T-cell (primary cell): ENCODE measurements at regions not wholly inside any gene's neighbourhood (a gene's known extent, or its start where the extent isn't known, plus 50 kb on each side); places are given as distances from the start of the nearest gene placed in this dataset.

Source experiments
- ATAC-seq, 4 experiments: fragments of 200-7000 bp in 3 of 4; fragments of 150-1000 bp in 1 of 4; cut with Tn5 transposase; replicated peaks in 1 of 4; 1 replicate in 3 of 4; 2 replicates in 1 of 4; pipeline ENCODE4 v1.10.0; 2021; ENCODE audit warnings: moderate library complexity in 3 of 4, mild to moderate bottlenecking in 2 of 4, moderate number of reproducible peaks in 1 of 4
- CTCF ChIA-PET, 2 donors: fragments of 300-600 bp; sonication (Branson Sonifier 250); formaldehyde crosslinking; loops; one replicate each; lab custom pipeline; 2022; ENCODE audit warnings: antibody characterized with exemption in 2 of 2; lab: Charles Lee
- POLR2A ChIA-PET, 2 donors: fragments of 300-600 bp; sonication (Branson Sonifier 250); formaldehyde crosslinking; loops; one replicate each; lab custom pipeline; 2022; ENCODE audit warnings: antibody characterized with exemption in 2 of 2; lab: Charles Lee
- DNase-seq, 35 experiments: peaks; one replicate each; pipeline versions ENCODE4 v3.0.0 to v3.0.0-alpha.2; 2013 to 2023
- H3K27ac ChIP-seq: one replicate; pipeline ENCODE4 v1.5.1; 2013; ENCODE audit warnings: low read length
- H3K27me3 ChIP-seq, 2 experiments: replicated peaks in 1 of 2; 1 replicate in 1 of 2; 2 replicates in 1 of 2; pipeline versions ENCODE4 v1.6.1 to v1.7.0; 2013; ENCODE audit warnings: low read length in 1 of 2, mixed read lengths in 1 of 2; ENCODE audit not compliant: control insufficient read depth in 2 of 2, insufficient read depth in 2 of 2; ENCODE audit errors: extremely low read depth in 1 of 2
- H3K36me3 ChIP-seq, 2 donors: 1 replicate in 1 of 2; 2 replicates in 1 of 2; pipeline versions ENCODE4 v1.6.1 to v1.7.0; 2013; ENCODE audit warnings: low read length in 1 of 2; ENCODE audit not compliant: control insufficient read depth in 2 of 2, insufficient read depth in 1 of 2; ENCODE audit errors: extremely low read depth in 1 of 2
- H3K4me1 ChIP-seq, 2 experiments: 1 replicate in 1 of 2; 2 replicates in 1 of 2; pipeline versions ENCODE4 v1.6.1 to v1.7.0; 2013; ENCODE audit warnings: low read length in 2 of 2, mixed read lengths in 1 of 2; ENCODE audit not compliant: insufficient read depth in 2 of 2, control insufficient read depth in 1 of 2; ENCODE audit errors: extremely low read depth in 1 of 2
- H3K4me3 ChIP-seq, 2 donors: 1 replicate in 1 of 2; 2 replicates in 1 of 2; pipeline versions ENCODE4 v1.5.1 to v1.7.0; 2013; ENCODE audit warnings: mild to moderate bottlenecking in 2 of 2, low read length in 1 of 2, moderate library complexity in 1 of 2; ENCODE audit not compliant: control insufficient read depth in 1 of 2; ENCODE audit errors: extremely low read depth in 1 of 2
- H3K9me3 ChIP-seq: 2 replicates; pipeline ENCODE4 v1.7.0; 2013
- H3K27ac Mint-ChIP-seq, 2 donors: one replicate each; pipeline ENCODE4 v1.8.0; 2020 to 2021; ENCODE audit warnings: mild to moderate bottlenecking in 2 of 2, mixed read lengths in 2 of 2
- H3K27me3 Mint-ChIP-seq, 2 donors: one replicate each; pipeline ENCODE4 v1.8.0; 2021 to 2022; ENCODE audit warnings: mixed read lengths in 2 of 2
- H3K36me3 Mint-ChIP-seq: one replicate; pipeline ENCODE4 v1.8.0; 2021; ENCODE audit warnings: mixed read lengths
- H3K4me1 Mint-ChIP-seq, 3 donors: one replicate each; pipeline ENCODE4 v1.8.0; 2020 to 2022; ENCODE audit warnings: mixed read lengths in 3 of 3, mild to moderate bottlenecking in 1 of 3
- H3K4me3 Mint-ChIP-seq, 3 donors: one replicate each; pipeline ENCODE4 v1.8.0; 2020 to 2022; ENCODE audit warnings: mild to moderate bottlenecking in 3 of 3, mixed read lengths in 3 of 3, moderate library complexity in 3 of 3
- H3K9me3 Mint-ChIP-seq, 3 donors: one replicate each; pipeline ENCODE4 v1.8.0; 2020 to 2022; ENCODE audit warnings: mixed read lengths in 3 of 3
- WGBS: methylation state at CpG from one replicate; pipeline ENCODE4 v1.1.5; 2013; ENCODE audit warnings: missing lambda C conversion rate; ENCODE audit not compliant: insufficient coverage; 5-methylcytosine and 5-hydroxymethylcytosine counted together

GRCh38 chr10:108208732-108209131, 1044.2 kb upstream of the SORCS1 start:
- ChIA-PET POLR2A (no interaction called here), CTCF (no interaction called here)
- Mint-ChIP-seq H3K27me3 (no peaks in the 10 kb centered on the region), H3K4me1 (no peaks in the 10 kb centered on the region), H3K27ac (no peak overlapping the region), H3K4me3 (no peak overlapping the region), H3K9me3 (peaks cover 22 to 26% (median 23%) of the 10 kb centered on the region in 3 donors), H3K36me3 (no peaks in the 10 kb centered on the region)
- Histone ChIP-seq H3K9me3 (no peaks in the 10 kb centered on the region), H3K4me3 (no peak overlapping the region), H3K4me1 (no peaks in the 10 kb centered on the region), H3K27me3 (no peaks in the 10 kb centered on the region), H3K27ac (no peak overlapping the region), H3K36me3 (no peaks in the 10 kb centered on the region)
- ATAC-seq (no peak), DNase-seq (no peak)
- WGBS, result no CpG with 5 or more reads among the region's 2 CpGs

GRCh38 chr10:108208038-108208437, 1043.5 kb upstream of the SORCS1 start:
- ChIA-PET POLR2A (no interaction called here), CTCF (no interaction called here)
- Histone ChIP-seq H3K9me3 (no peaks in the 10 kb centered on the region), H3K36me3 (no peaks in the 10 kb centered on the region), H3K4me3 (no peak overlapping the region), H3K27ac (no peak overlapping the region), H3K4me1 (no peaks in the 10 kb centered on the region), H3K27me3 (no peaks in the 10 kb centered on the region)
- Mint-ChIP-seq H3K9me3 (peaks cover 18 to 20% (median 19%) of the 10 kb centered on the region in 3 donors), H3K27me3 (no peaks in the 10 kb centered on the region), H3K4me3 (no peak overlapping the region), H3K36me3 (no peaks in the 10 kb centered on the region), H3K27ac (no peak overlapping the region), H3K4me1 (no peaks in the 10 kb centered on the region)
- ATAC-seq, result no peak
- no CpG with 5 or more reads among the region's 3 CpGs for WGBS
- DNase-seq, result no peak

GRCh38 chr10:108204528-108205305, 1040.2 kb upstream of the SORCS1 start:
- H3K4me3 ChIP-seq, result no peak overlapping the region
- WGBS, result 60% methylated on average over 2 of the region's 8 CpGs
- POLR2A ChIA-PET, result interaction anchor here (0.5 to 0.6 kb wide), 2 partner anchors 168 to 799 kb away, joined by 3 read pairs; no protein-coding TSS in a partner anchor
- Mint-ChIP-seq H3K4me3 (no peak overlapping the region), H3K9me3 (peaks cover 7 to 19% (median 15%) of the 10 kb centered on the region in 3 donors), H3K4me1 (no peaks in the 10 kb centered on the region), H3K36me3 (no peaks in the 10 kb centered on the region), H3K27me3 (no peaks in the 10 kb centered on the region), H3K27ac (no peak overlapping the region)
- DNase-seq (no peak), ATAC-seq (no peak)
- H3K4me1 ChIP-seq, result no peaks in the 10 kb centered on the region
- no peaks in the 10 kb centered on the region for H3K27me3 ChIP-seq
- CTCF ChIA-PET, result no interaction called here
- H3K9me3 ChIP-seq, result no peaks in the 10 kb centered on the region
- H3K36me3 ChIP-seq, result no peaks in the 10 kb centered on the region
- H3K27ac ChIP-seq, result no peak overlapping the region

- H3K27ac ChIP-seq, result no peak overlapping the region
- H3K36me3 ChIP-seq, result no peaks in the 10 kb centered on the region
- no peaks in the 10 kb centered on the region for H3K4me1 ChIP-seq
- ATAC-seq (no peak), DNase-seq (no peak)
- peaks cover 3 to 18% (median 15%) of the 10 kb centered on the region in 3 donors for H3K9me3 Mint-ChIP-seq
- H3K27me3 Mint-ChIP-seq, result no peaks in the 10 kb centered on the region
- no peaks in the 10 kb centered on the region for H3K36me3 Mint-ChIP-seq
- 82% methylated on average over 2 of the region's 3 CpGs for WGBS
- CTCF ChIA-PET, result no interaction called here
- no peaks in the 10 kb centered on the region for H3K27me3 ChIP-seq
- H3K27ac Mint-ChIP-seq, result no peak overlapping the region
- no peak overlapping the region for H3K4me3 ChIP-seq
- H3K4me3 Mint-ChIP-seq, result no peak overlapping the region
- no peaks in the 10 kb centered on the region for H3K9me3 ChIP-seq
- POLR2A ChIA-PET, result interaction anchor here (0.5 to 0.6 kb wide), 2 partner anchors 167 to 798 kb away, joined by 3 read pairs; no protein-coding TSS in a partner anchor
- H3K4me1 Mint-ChIP-seq, result no peaks in the 10 kb centered on the region
These were observed 1039.5 kb upstream of the SORCS1 start for GRCh38 chr10:108203905-108204527.

GRCh38 chr10:108187408-108188012, 1023.0 kb upstream of the SORCS1 start:
- H3K4me3 ChIP-seq, result no peak overlapping the region
- H3K4me1 Mint-ChIP-seq, result no peaks in the 10 kb centered on the region
- ChIA-PET CTCF (no interaction called here), POLR2A (interaction anchor here in 1 of 2 donors (0.6 kb wide), 1 partner anchor 1508 kb away, joined by 3 read pairs; no protein-coding TSS in a partner anchor)
- no peaks in the 10 kb centered on the region for H3K4me1 ChIP-seq
- H3K27ac ChIP-seq, result no peak overlapping the region
- H3K36me3 ChIP-seq, result no peaks in the 10 kb centered on the region
- H3K36me3 Mint-ChIP-seq, result no peaks in the 10 kb centered on the region
- no peak overlapping the region for H3K27ac Mint-ChIP-seq
- no peak for ATAC-seq
- no peaks in the 10 kb centered on the region for H3K9me3 ChIP-seq
- H3K27me3 ChIP-seq, result no peaks in the 10 kb centered on the region
- no peaks in the 10 kb centered on the region for H3K27me3 Mint-ChIP-seq
- no CpG with 5 or more reads among the region's 3 CpGs for WGBS
- no peak overlapping the region for H3K4me3 Mint-ChIP-seq
- peaks cover 21 to 45% (median 31%) of the 10 kb centered on the region in 3 donors for H3K9me3 Mint-ChIP-seq
- DNase-seq, result no peak

GRCh38 chr10:108184114-108184513, 1019.6 kb upstream of the SORCS1 start:
- POLR2A ChIA-PET, result no interaction called here
- no peak overlapping the region for H3K27ac ChIP-seq
- WGBS, result 0% methylated on average over 1 of the region's 1 CpG
- no peak for DNase-seq
- CTCF ChIA-PET, result no interaction called here
- no peaks in the 10 kb centered on the region for H3K36me3 ChIP-seq
- no peak for ATAC-seq
- H3K4me3 ChIP-seq, result no peak overlapping the region
- no peaks in the 10 kb centered on the region for H3K9me3 ChIP-seq
- Mint-ChIP-seq H3K27ac (no peak overlapping the region), H3K4me1 (no peaks in the 10 kb centered on the region), H3K27me3 (no peaks in the 10 kb centered on the region), H3K9me3 (peaks cover 16 to 47% (median 37%) of the 10 kb centered on the region in 3 donors), H3K36me3 (no peaks in the 10 kb centered on the region), H3K4me3 (no peak overlapping the region)
- H3K4me1 ChIP-seq, result no peaks in the 10 kb centered on the region
- H3K27me3 ChIP-seq, result no peaks in the 10 kb centered on the region
